ENCODE measurements at regions not wholly inside any gene's neighbourhood (a gene's known extent, or its start where the extent isn't known, plus 50 kb on each side); places are given as distances from the start of the nearest gene placed in this dataset.

- Histone ChIP-seq H3K27me3 (replicated peaks; ENCODE audit: insufficient read depth) (no peaks in the 10 kb centered on the region), H3K36me3 (no peaks in the 10 kb centered on the region), H3K27ac (no peak overlapping the region), H3K4me1 (replicated peaks) (no peaks in the 10 kb centered on the region), H3K4me3 (no peak overlapping the region), H3K9me3 (no peaks in the 10 kb centered on the region)
- 100% methylated on average over 1 of the region's 1 CpG for WGBS
- no peak for DNase-seq (ENCODE audit: low spot score)
- intact Hi-C loops (cut with DNase I), result no loop called here
- TF ChIP-seq CTCF (IDR thresholded peaks at IDR 0.05), result no peak
- no peak for TF ChIP-seq POLR2A (IDR thresholded peaks at IDR 0.05)
- TF ChIP-seq POLR2AphosphoS5 (IDR thresholded peaks at IDR 0.05), result no peak
These were observed 278.8 kb upstream of the SLC14A2 start for GRCh38 chr18:45336448-45336847.

- Histone ChIP-seq H3K4me3 (no peak overlapping the region), H3K9me3 (no peaks in the 10 kb centered on the region), H3K36me3 (no peaks in the 10 kb centered on the region), H3K4me1 (replicated peaks) (no peaks in the 10 kb centered on the region), H3K27ac (no peak overlapping the region), H3K27me3 (replicated peaks; ENCODE audit: insufficient read depth) (no peaks in the 10 kb centered on the region)
- intact Hi-C loops (cut with DNase I), result no loop called here
- no peak for DNase-seq (ENCODE audit: low spot score)
- WGBS, result 37% methylated on average over 1 of the region's 1 CpG
- TF ChIP-seq POLR2A (IDR thresholded peaks at IDR 0.05) (no peak), POLR2AphosphoS5 (IDR thresholded peaks at IDR 0.05) (no peak), CTCF (IDR thresholded peaks at IDR 0.05) (no peak)
These were observed 277.8 kb upstream of the SLC14A2 start for GRCh38 chr18:45337477-45337876.

- Histone ChIP-seq H3K4me1 (replicated peaks) (no peaks in the 10 kb centered on the region), H3K4me3 (no peak overlapping the region), H3K27ac (no peak overlapping the region), H3K36me3 (no peaks in the 10 kb centered on the region), H3K9me3 (no peaks in the 10 kb centered on the region), H3K27me3 (replicated peaks; ENCODE audit: insufficient read depth) (no peaks in the 10 kb centered on the region)
- intact Hi-C loops (cut with DNase I), result no loop called here
- TF ChIP-seq POLR2AphosphoS5 (IDR thresholded peaks at IDR 0.05), result no peak
- no peak for TF ChIP-seq CTCF (IDR thresholded peaks at IDR 0.05)
- no peak for TF ChIP-seq POLR2A (IDR thresholded peaks at IDR 0.05)
- WGBS, result 74% methylated on average over 4 of the region's 4 CpGs
- no peak for DNase-seq (ENCODE audit: low spot score)
These were observed 275.3 kb upstream of the SLC14A2 start for GRCh38 chr18:45339810-45340550.

- no peak for TF ChIP-seq CTCF (IDR thresholded peaks at IDR 0.05)
- WGBS, result 87% methylated on average over 3 of the region's 3 CpGs
- Histone ChIP-seq H3K36me3 (no peaks in the 10 kb centered on the region), H3K9me3 (no peaks in the 10 kb centered on the region), H3K4me1 (replicated peaks) (no peaks in the 10 kb centered on the region), H3K27ac (no peak overlapping the region), H3K4me3 (no peak overlapping the region), H3K27me3 (replicated peaks; ENCODE audit: insufficient read depth) (no peaks in the 10 kb centered on the region)
- DNase-seq (ENCODE audit: low spot score), result no peak
- intact Hi-C loops (cut with DNase I), result no loop called here
These were observed 274.4 kb upstream of the SLC14A2 start for GRCh38 chr18:45340884-45341283.

GRCh38 chr18:45341454-45341853, 273.8 kb upstream of the SLC14A2 start:
- Histone ChIP-seq H3K27me3 (replicated peaks; ENCODE audit: insufficient read depth) (no peaks in the 10 kb centered on the region), H3K9me3 (no peaks in the 10 kb centered on the region), H3K27ac (no peak overlapping the region), H3K4me3 (no peak overlapping the region), H3K36me3 (no peaks in the 10 kb centered on the region), H3K4me1 (replicated peaks) (no peaks in the 10 kb centered on the region)
- DNase-seq (ENCODE audit: low spot score), result no peak
- 81% methylated on average over 2 of the region's 2 CpGs for WGBS
- intact Hi-C loops (cut with DNase I), result no loop called here
- TF ChIP-seq CTCF (IDR thresholded peaks at IDR 0.05) (no peak), POLR2A (IDR thresholded peaks at IDR 0.05) (no peak), POLR2AphosphoS5 (IDR thresholded peaks at IDR 0.05) (no peak)
